ENCODE measurements at regions not wholly inside any gene's neighbourhood (a gene's known extent, or its start where the extent isn't known, plus 50 kb on each side); places are given as distances from the start of the nearest gene placed in this dataset.

- TF ChIP-seq CTCF (IDR thresholded peaks at IDR 0.05) (no peak), POLR2AphosphoS5 (IDR thresholded peaks at IDR 0.05) (no peak), POLR2A (IDR thresholded peaks at IDR 0.05) (no peak)
These were observed 58.3 kb upstream of the ACTRT2 start for GRCh38 chr1:2962946-2963345.

Measured in upper lobe of left lung (tissue), 4 donors.